Activated CD8-positive, alpha-beta memory T cell treated with anti-CD3 and anti-CD28 coated beads, Interleukin-2, amount 10 ng/mL, durations not matched to agents 7 days and 5 days (primary cell): ENCODE measurements at regions not wholly inside any gene's neighbourhood (a gene's known extent, or its start where the extent isn't known, plus 50 kb on each side); places are given as distances from the start of the nearest gene placed in this dataset.

Experiments used
- ATAC-seq: fragments of 150-1000 bp; cut with Tn5 transposase; one replicate; pipeline ENCODE4 v1.10.0; 2021; ENCODE audit warnings: moderate library complexity
- CTCF ChIA-PET: fragments of 350-600 bp; sonication (Branson Sonifier 250); formaldehyde crosslinking; loops from one replicate; lab custom pipeline; 2021; ENCODE audit warnings: antibody characterized with exemption; lab: Charles Lee
- DNase-seq: peaks from one replicate; pipeline ENCODE4 v3.0.0-alpha.2; 2020
- H3K27ac Mint-ChIP-seq: one replicate; pipeline ENCODE4 v1.8.0; 2021; ENCODE audit warnings: mild to moderate bottlenecking, mixed read lengths
- H3K27me3 Mint-ChIP-seq: one replicate; pipeline ENCODE4 v1.8.0; 2021; ENCODE audit warnings: mixed read lengths
- H3K36me3 Mint-ChIP-seq: one replicate; pipeline ENCODE4 v1.8.0; 2021; ENCODE audit warnings: mild to moderate bottlenecking, mixed read lengths
- H3K4me1 Mint-ChIP-seq: one replicate; pipeline ENCODE4 v1.8.0; 2021; ENCODE audit warnings: mixed read lengths
- H3K4me3 Mint-ChIP-seq: one replicate; pipeline ENCODE4 v1.8.0; 2021; ENCODE audit warnings: mild to moderate bottlenecking, moderate library complexity, mixed read lengths
- H3K9me3 Mint-ChIP-seq: one replicate; pipeline ENCODE4 v1.8.0; 2022; ENCODE audit warnings: low read depth, mixed read lengths

GRCh38 chr7:115721293-115722217 lies 309.0 kb downstream of the TFEC start:
- peaks cover 8% of the 10 kb centered on the region for H3K36me3 Mint-ChIP-seq
- DNase-seq = no peak
- H3K9me3 Mint-ChIP-seq = peaks cover 3% of the 10 kb centered on the region
- H3K27ac Mint-ChIP-seq = peak overlapping the region; percentile 11
- H3K27me3 Mint-ChIP-seq = no peaks in the 10 kb centered on the region
- no peak overlapping the region for H3K4me3 Mint-ChIP-seq
- no peak for ATAC-seq
- peaks cover 27% of the 10 kb centered on the region for H3K4me1 Mint-ChIP-seq
- CTCF ChIA-PET = interaction anchor here (0.7 kb wide), 1 partner anchor 13 kb away, joined by 3 read pairs; no protein-coding TSS in a partner anchor

DNA sequence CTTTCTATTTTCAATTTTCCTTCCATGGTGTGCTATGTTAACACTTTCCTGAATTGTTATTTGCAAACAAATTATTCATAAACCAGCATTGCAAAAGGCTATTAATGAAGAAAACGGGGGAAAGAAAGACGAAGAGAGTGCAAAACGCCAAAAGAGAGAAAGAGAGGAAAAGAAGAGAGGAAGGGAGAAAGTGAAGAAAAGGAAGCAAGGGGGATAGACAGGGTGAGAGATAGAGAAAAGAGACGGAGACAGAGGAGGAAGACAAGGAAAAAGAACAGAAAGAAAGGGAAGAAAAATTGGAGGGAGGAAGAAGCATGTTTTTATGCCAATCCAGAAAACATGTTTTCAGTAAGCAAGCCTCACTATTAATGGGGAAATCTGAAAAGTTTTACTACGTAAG lies 310.6 kb downstream of the TFEC start:
- peaks cover 8% of the 10 kb centered on the region for H3K36me3 Mint-ChIP-seq
- no peak overlapping the region for H3K27ac Mint-ChIP-seq

DNA sequence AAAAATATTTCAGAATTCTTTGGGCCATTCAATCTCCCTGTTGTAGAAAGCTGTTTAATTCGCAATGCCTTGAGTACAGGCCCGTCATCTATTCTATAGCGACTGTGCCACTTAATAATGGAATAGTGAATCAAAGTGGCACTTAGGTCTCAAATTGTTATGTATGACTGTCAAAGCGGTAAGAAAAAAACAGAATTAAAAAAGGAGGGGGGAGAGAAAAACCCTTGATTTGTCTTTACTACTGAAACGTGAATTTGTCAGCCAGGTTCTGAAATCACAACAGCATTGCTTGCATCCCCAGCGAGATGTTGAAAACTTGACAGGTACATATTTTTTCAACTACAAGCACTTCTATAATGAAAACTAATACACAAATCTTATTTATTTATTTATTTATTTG lies 320.9 kb downstream of the TFEC start:
- Mint-ChIP-seq H3K4me1 (peaks cover 3% of the 10 kb centered on the region), H3K9me3 (no peaks in the 10 kb centered on the region), H3K36me3 (no peaks in the 10 kb centered on the region), H3K27me3 (peaks cover 2% of the 10 kb centered on the region), H3K4me3 (no peak overlapping the region), H3K27ac (no peak overlapping the region)
- CTCF ChIA-PET = no interaction called here
- ATAC-seq (no peak), DNase-seq (no peak)

More for the DNA sequence above, 310.6 kb downstream of the TFEC start:
- ATAC-seq (no peak), DNase-seq (no peak)
- H3K4me3 Mint-ChIP-seq = no peak overlapping the region
- CTCF ChIA-PET = no interaction called here
- H3K4me1 Mint-ChIP-seq = peaks cover 27% of the 10 kb centered on the region
- no peaks in the 10 kb centered on the region for H3K27me3 Mint-ChIP-seq
- H3K9me3 Mint-ChIP-seq = peaks cover 3% of the 10 kb centered on the region

DNA sequence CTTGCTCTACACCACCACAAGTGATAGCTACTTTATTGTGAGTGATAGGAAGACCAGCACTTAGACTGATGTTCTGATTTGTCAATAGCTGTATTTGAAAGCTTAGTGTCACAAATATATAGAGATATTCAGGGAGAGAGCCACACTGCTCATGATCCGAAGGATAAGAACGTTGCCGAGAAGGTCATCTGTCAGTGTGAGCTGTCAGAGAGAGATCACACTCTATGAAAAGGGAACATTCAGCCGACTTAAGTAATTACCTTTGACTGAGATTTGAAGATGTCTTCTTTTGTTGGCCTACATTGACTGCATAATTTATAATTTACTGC lies 322.6 kb downstream of the TFEC start:
- peaks cover 2% of the 10 kb centered on the region for H3K27me3 Mint-ChIP-seq
- ATAC-seq = no peak
- CTCF ChIA-PET = interaction anchor here (1.6 kb wide), 1 partner anchor 40 kb away, joined by 7 read pairs; no protein-coding TSS in a partner anchor

GRCh38 chr7:115707258-115708012 lies 323.1 kb downstream of the TFEC start:
- Mint-ChIP-seq H3K4me1 (no peaks in the 10 kb centered on the region), H3K27ac (no peak overlapping the region), H3K27me3 (peaks cover 2% of the 10 kb centered on the region), H3K9me3 (no peaks in the 10 kb centered on the region), H3K36me3 (no peaks in the 10 kb centered on the region), H3K4me3 (no peak overlapping the region)
- ATAC-seq (no peak), DNase-seq (no peak)
- CTCF ChIA-PET = interaction anchor here (1.6 kb wide), 1 partner anchor 41 kb away, joined by 7 read pairs; no protein-coding TSS in a partner anchor

More for the DNA sequence above, 322.6 kb downstream of the TFEC start:
- no peak for DNase-seq
- H3K27ac Mint-ChIP-seq = no peak overlapping the region
- H3K4me3 Mint-ChIP-seq = no peak overlapping the region
- no peaks in the 10 kb centered on the region for H3K36me3 Mint-ChIP-seq
- no peaks in the 10 kb centered on the region for H3K9me3 Mint-ChIP-seq
- no peaks in the 10 kb centered on the region for H3K4me1 Mint-ChIP-seq

- Mint-ChIP-seq H3K36me3 (no peaks in the 10 kb centered on the region), H3K4me1 (no peaks in the 10 kb centered on the region), H3K27me3 (peaks cover 6% of the 10 kb centered on the region), H3K4me3 (no peak overlapping the region), H3K27ac (no peak overlapping the region), H3K9me3 (no peaks in the 10 kb centered on the region)
- CTCF ChIA-PET = no interaction called here
- ATAC-seq (no peak), DNase-seq (no peak)
Observed at GRCh38 chr7:115704884-115705283, 325.7 kb downstream of the TFEC start.

- no peak overlapping the region for H3K4me3 Mint-ChIP-seq
- H3K36me3 Mint-ChIP-seq = no peaks in the 10 kb centered on the region
- H3K27me3 Mint-ChIP-seq = peaks cover 9% of the 10 kb centered on the region
- ATAC-seq = no peak
- no peak for DNase-seq
- no peak overlapping the region for H3K27ac Mint-ChIP-seq
- CTCF ChIA-PET = no interaction called here
- H3K9me3 Mint-ChIP-seq = no peaks in the 10 kb centered on the region
- no peaks in the 10 kb centered on the region for H3K4me1 Mint-ChIP-seq
Observed at GRCh38 chr7:115701141-115701540, 329.4 kb downstream of the TFEC start.

GRCh38 chr7:115694424-115694823 lies 336.1 kb downstream of the TFEC start:
- Mint-ChIP-seq H3K36me3 (no peaks in the 10 kb centered on the region), H3K27ac (no peak overlapping the region), H3K9me3 (no peaks in the 10 kb centered on the region), H3K27me3 (peaks cover under 1% of the 10 kb centered on the region), H3K4me1 (peaks cover 4% of the 10 kb centered on the region), H3K4me3 (no peak overlapping the region)
- DNase-seq (no peak), ATAC-seq (no peak)
- CTCF ChIA-PET = no interaction called here

- H3K9me3 Mint-ChIP-seq = no peaks in the 10 kb centered on the region
- ATAC-seq = no peak
- no peak overlapping the region for H3K27ac Mint-ChIP-seq
- H3K27me3 Mint-ChIP-seq = no peaks in the 10 kb centered on the region
- peaks cover 4% of the 10 kb centered on the region for H3K4me1 Mint-ChIP-seq
- DNase-seq = no peak
- no peak overlapping the region for H3K4me3 Mint-ChIP-seq
- CTCF ChIA-PET = no interaction called here
- H3K36me3 Mint-ChIP-seq = no peaks in the 10 kb centered on the region
Observed at GRCh38 chr7:115693779-115694178, 336.8 kb downstream of the TFEC start.

- Mint-ChIP-seq H3K27ac (no peak overlapping the region), H3K27me3 (no peaks in the 10 kb centered on the region), H3K4me3 (no peak overlapping the region), H3K36me3 (no peaks in the 10 kb centered on the region), H3K4me1 (peaks cover 4% of the 10 kb centered on the region), H3K9me3 (no peaks in the 10 kb centered on the region)
- DNase-seq (no peak), ATAC-seq (no peak)
- CTCF ChIA-PET = no interaction called here
Observed at GRCh38 chr7:115689941-115690340, 340.6 kb downstream of the TFEC start.

- Mint-ChIP-seq H3K9me3 (no peaks in the 10 kb centered on the region), H3K27ac (no peak overlapping the region), H3K27me3 (no peaks in the 10 kb centered on the region), H3K36me3 (no peaks in the 10 kb centered on the region), H3K4me1 (peaks cover 7% of the 10 kb centered on the region), H3K4me3 (no peak overlapping the region)
- DNase-seq (no peak), ATAC-seq (no peak)
- CTCF ChIA-PET = no interaction called here
Observed at GRCh38 chr7:115683093-115683492, 347.5 kb downstream of the TFEC start.

- H3K9me3 Mint-ChIP-seq = no peaks in the 10 kb centered on the region
- CTCF ChIA-PET = no interaction called here
- H3K27ac Mint-ChIP-seq = no peak overlapping the region
Observed at GRCh38 chr7:115682507-115682906, 348.1 kb downstream of the TFEC start.

DNA sequence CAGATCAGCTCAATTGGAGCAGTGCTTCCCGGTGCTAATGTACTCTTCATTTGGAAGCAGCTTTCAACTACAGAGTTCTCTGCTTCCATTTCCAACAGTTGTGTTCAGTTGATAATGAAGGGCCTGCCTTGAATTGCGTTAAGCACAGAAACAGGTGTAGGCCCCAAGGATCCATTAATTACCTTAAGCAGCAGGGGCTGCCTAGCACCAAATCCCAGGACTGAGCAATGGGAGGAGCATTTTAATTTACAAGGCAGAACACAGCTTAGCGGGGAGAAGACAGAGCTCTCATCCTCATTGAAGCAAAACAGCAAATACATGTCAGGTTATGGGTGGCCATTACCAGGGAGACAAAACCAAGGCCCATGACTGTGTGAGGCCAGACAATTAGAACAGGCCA lies 349.6 kb downstream of the TFEC start:
- ATAC-seq (no peak), DNase-seq (no peak)
- Mint-ChIP-seq H3K9me3 (no peaks in the 10 kb centered on the region), H3K36me3 (no peaks in the 10 kb centered on the region), H3K27ac (no peak overlapping the region), H3K27me3 (no peaks in the 10 kb centered on the region), H3K4me1 (peaks cover 7% of the 10 kb centered on the region), H3K4me3 (no peak overlapping the region)
- CTCF ChIA-PET = no interaction called here

More at GRCh38 chr7:115682507-115682906, 348.1 kb downstream of the TFEC start:
- Mint-ChIP-seq H3K4me3 (no peak overlapping the region), H3K4me1 (peaks cover 7% of the 10 kb centered on the region), H3K36me3 (no peaks in the 10 kb centered on the region), H3K27me3 (no peaks in the 10 kb centered on the region)
- peak; percentile 39 for ATAC-seq
- no peak for DNase-seq
